MCF 10A (cell line): ENCODE measurements at regions not wholly inside any gene's neighbourhood (a gene's known extent, or its start where the extent isn't known, plus 50 kb on each side); places are given as distances from the start of the nearest gene placed in this dataset.
A peak's percentile ranks its signal among the peaks of the same experiment; 100 is the strongest.

Experiments used
- BruUV-seq: library from RNA; stranded (reverse); fragments of 400-500 nt; replicated peaks from 2 replicates; lab custom pipeline; 2021; lab: Mats Ljungman, UMichigan
- CTCF ChIA-PET: fragments of 300-600 bp; sonication (Branson Sonifier 250); formaldehyde crosslinking; extraction: SDS; loops from one replicate; lab custom pipeline; 2021; ENCODE audit warnings: antibody characterized with exemption, inconsistent platforms; lab: Yijun Ruan, JAX
- POLR2A ChIA-PET: fragments of 300-600, 350-650 bp; sonication (Branson Sonifier 250); formaldehyde crosslinking; extraction: SDS; loops from one replicate; lab custom pipeline; 2020; ENCODE audit warnings: antibody characterized with exemption, inconsistent platforms; lab: Yijun Ruan, JAX
- DNase-seq: peaks from one replicate; pipeline ENCODE4 v3.0.0-alpha.2; 2018; ENCODE audit not compliant: unreplicated experiment
- H3K27ac Mint-ChIP-seq: one replicate; pipeline ENCODE4 v1.8.0; 2022; ENCODE audit warnings: mild to moderate bottlenecking, low read depth, mixed read lengths; ENCODE audit not compliant: unreplicated experiment
- H3K27me3 Mint-ChIP-seq: one replicate; pipeline ENCODE4 v1.8.0; 2022; ENCODE audit warnings: mixed read lengths; ENCODE audit not compliant: insufficient read depth, unreplicated experiment
- H3K36me3 Mint-ChIP-seq: one replicate; pipeline ENCODE4 v1.8.0; 2022; ENCODE audit warnings: mild to moderate bottlenecking, moderate library complexity, mixed read lengths; ENCODE audit not compliant: insufficient read depth, unreplicated experiment
- H3K4me1 Mint-ChIP-seq: one replicate; pipeline ENCODE4 v1.8.0; 2022; ENCODE audit warnings: mixed read lengths; ENCODE audit not compliant: insufficient read depth, unreplicated experiment
- H3K4me3 Mint-ChIP-seq: one replicate; pipeline ENCODE4 v1.8.0; 2022; ENCODE audit warnings: mild to moderate bottlenecking, moderate library complexity, mixed read lengths; ENCODE audit not compliant: unreplicated experiment
- H3K9me3 Mint-ChIP-seq: one replicate; pipeline ENCODE4 v1.8.0; 2022; ENCODE audit warnings: mixed read lengths; ENCODE audit not compliant: unreplicated experiment
- intact Hi-C: fragments of 100-400 bp; cut with micrococcal nuclease; formaldehyde crosslinking; loops from 2 replicates; pipeline ENCODE4 v1.14.1; 2022
- TF ChIP-seq, protein P1 (sequence below): fragments of 200-600 bp; IDR thresholded peaks from one replicate; pipeline ENCODE4 v1.8.0; 2022; ENCODE audit warnings: antibody characterized with exemption, mild to moderate bottlenecking; ENCODE audit not compliant: unreplicated experiment

DNA sequence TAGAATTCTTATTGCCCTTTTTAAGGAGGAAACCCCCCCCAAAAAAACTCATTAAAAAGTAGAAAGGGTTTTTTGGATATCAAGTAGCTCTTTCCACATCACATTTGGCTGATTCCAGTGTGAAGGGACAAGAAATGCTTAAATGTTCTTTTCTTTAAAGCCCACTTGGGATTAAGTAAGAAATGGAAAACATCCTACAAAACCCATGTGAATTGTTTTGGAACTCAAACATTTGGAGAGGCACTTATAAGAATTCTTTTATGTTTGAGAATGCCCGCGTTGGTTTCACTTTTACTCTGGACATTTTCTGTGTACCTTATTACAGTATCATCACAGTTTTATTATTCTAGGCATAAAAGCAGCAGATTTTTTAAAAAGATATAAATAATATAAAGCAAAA lies 301.1 kb upstream of the ACTBL2 start:
- intact Hi-C loops, result no loop called here
- H3K36me3 Mint-ChIP-seq, result no peaks in the 10 kb centered on the region
- CTCF ChIA-PET, result interaction anchor here (0.9 to 1.3 kb wide), 4 partner anchors 133 to 678 kb away, joined by 3 read pairs; partner anchors contain the start of gene PLK2
- peak overlapping the region; percentile 23 for H3K27ac Mint-ChIP-seq
- peaks cover 6% of the 10 kb centered on the region for H3K4me1 Mint-ChIP-seq
- H3K27me3 Mint-ChIP-seq, result no peaks in the 10 kb centered on the region
- TF ChIP-seq, protein P1, sequence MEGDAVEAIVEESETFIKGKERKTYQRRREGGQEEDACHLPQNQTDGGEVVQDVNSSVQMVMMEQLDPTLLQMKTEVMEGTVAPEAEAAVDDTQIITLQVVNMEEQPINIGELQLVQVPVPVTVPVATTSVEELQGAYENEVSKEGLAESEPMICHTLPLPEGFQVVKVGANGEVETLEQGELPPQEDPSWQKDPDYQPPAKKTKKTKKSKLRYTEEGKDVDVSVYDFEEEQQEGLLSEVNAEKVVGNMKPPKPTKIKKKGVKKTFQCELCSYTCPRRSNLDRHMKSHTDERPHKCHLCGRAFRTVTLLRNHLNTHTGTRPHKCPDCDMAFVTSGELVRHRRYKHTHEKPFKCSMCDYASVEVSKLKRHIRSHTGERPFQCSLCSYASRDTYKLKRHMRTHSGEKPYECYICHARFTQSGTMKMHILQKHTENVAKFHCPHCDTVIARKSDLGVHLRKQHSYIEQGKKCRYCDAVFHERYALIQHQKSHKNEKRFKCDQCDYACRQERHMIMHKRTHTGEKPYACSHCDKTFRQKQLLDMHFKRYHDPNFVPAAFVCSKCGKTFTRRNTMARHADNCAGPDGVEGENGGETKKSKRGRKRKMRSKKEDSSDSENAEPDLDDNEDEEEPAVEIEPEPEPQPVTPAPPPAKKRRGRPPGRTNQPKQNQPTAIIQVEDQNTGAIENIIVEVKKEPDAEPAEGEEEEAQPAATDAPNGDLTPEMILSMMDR, result no peak
- no TSS peak for BruUV-seq
- no peak for DNase-seq
- POLR2A ChIA-PET, result interaction anchor here (0.7 to 1.4 kb wide), 7 partner anchors 37 to 678 kb away, joined by 3 to 5 read pairs (median 4); no protein-coding TSS in a partner anchor
- H3K9me3 Mint-ChIP-seq, result no peaks in the 10 kb centered on the region
- H3K4me3 Mint-ChIP-seq, result no peak overlapping the region

DNA sequence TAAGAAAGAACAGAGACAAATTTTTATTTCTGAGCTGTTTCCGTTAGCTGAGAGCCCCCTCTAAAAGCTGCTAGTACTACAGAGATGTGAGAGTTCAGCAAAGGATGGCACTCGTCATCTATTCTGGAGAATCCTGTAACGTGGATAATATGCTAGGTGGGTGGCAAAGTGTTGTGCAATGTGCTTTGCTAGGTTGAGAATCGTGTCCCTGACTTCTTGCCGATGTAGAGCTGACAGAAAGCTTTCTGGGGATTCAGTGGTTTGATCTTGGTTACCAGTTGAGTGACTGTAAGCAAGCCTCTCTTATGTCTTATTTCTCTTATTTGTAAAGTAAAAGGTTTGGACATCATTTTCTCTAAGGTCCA lies 298.3 kb upstream of the ACTBL2 start:
- Mint-ChIP-seq H3K4me3 (no peak overlapping the region), H3K27me3 (no peaks in the 10 kb centered on the region), H3K27ac (peak overlapping the region; percentile 60), H3K36me3 (no peaks in the 10 kb centered on the region), H3K4me1 (peaks cover 6% of the 10 kb centered on the region), H3K9me3 (no peaks in the 10 kb centered on the region)
- BruUV-seq, result no TSS peak
- ChIA-PET POLR2A (interaction anchor here (0.8 kb wide), 1 partner anchor 679 kb away, joined by 3 read pairs; the partner anchor contains the start of gene PLK2), CTCF (interaction anchor here (0.7 to 8.3 kb wide), 8 partner anchors 8 to 682 kb away, joined by 3 to 151 read pairs (median 42); partner anchors contain the start of gene PLK2)
- intact Hi-C loops, result no loop called here
- no peak for DNase-seq
- TF ChIP-seq, protein P1, result no peak

DNA sequence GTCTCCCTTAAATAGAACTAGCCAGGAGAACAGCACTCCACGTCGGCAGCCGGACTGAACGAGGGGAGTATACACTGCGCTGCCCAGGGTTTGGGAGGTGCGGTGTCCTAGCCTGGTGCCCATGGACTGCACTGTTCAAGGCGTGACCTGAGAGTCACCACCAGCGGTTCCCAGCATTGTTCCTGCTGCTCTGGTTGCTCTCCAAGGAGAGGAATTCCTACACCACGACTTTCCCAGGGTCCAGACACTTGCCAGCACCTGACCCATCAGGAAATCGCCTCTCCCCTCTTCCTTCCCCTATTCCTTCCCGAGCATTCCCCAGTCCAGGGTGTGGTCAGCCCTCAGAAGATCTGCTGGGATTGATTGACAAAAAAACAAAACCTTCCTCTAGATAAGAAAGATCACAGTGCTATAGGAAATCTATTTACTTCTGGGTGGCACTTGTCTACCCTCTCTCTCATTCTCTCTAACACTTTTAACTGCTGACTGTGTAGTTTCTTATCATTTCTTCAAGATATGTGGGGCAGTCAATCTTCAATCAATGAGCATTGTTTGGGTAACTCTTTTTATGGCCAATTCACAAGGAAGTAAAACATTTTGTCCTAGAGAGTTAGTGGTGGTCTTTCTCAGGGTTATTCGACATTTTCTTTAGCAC lies 297.8 kb upstream of the ACTBL2 start:
- Mint-ChIP-seq H3K4me3 (no peak overlapping the region), H3K9me3 (no peaks in the 10 kb centered on the region), H3K4me1 (peaks cover 6% of the 10 kb centered on the region), H3K27ac (peak overlapping the region; percentile 60), H3K27me3 (no peaks in the 10 kb centered on the region), H3K36me3 (no peaks in the 10 kb centered on the region)
- ChIA-PET CTCF (interaction anchor here (1.0 to 8.3 kb wide), 15 partner anchors 8 to 682 kb away, joined by 3 to 151 read pairs (median 18); partner anchors contain the start of gene PLK2), POLR2A (interaction anchor here (0.8 to 5.4 kb wide), 7 partner anchors 24 to 682 kb away, joined by 3 to 57 read pairs (median 5); partner anchors contain the start of gene PLK2)
- TF ChIP-seq, protein P1, result no peak
- no peak for DNase-seq
- intact Hi-C loops, result no loop called here
- BruUV-seq, result no TSS peak

DNA sequence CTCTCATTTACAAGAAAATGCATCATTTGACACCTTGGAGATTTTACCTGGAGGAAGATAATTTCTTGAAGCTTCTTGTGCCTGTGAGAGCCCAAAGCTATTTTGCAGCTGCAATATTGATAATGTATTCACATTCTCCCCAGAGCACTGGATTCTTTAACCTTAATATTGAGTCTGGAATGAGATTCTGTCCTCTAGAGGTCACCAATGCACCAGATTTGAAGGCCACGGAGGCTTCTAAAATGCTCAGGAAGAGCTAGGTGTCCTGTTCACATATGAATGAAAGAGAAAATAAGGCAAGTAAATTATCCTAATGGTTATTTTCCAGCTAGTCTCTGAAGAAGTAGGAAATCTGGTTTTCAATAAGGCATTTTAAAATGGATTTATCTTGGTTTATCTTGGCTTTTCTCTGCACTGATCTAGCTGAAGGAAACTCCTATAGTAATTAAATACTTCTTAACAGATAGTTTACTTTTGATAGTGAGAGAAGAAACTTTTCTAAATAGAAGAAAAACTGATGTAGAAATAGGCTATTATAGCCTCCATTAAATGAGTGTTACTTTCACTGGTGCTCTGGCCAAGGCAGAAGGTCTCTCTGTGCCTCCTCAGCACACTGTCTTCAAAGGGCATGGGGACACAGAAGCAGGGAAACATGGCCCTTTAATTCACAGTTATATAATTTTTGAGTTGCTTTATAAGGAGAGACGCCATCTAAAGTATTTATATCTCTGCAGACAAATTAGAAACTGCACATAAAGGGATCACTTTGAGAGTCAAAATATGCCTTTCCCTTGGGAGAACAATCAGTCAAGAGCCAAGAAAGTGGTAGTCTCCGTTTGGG lies 297.0 kb upstream of the ACTBL2 start:
- no peaks in the 10 kb centered on the region for H3K27me3 Mint-ChIP-seq
- DNase-seq, result peak; percentile 78
- no peaks in the 10 kb centered on the region for H3K36me3 Mint-ChIP-seq
- intact Hi-C loops, result loop anchor here (1.0 kb wide), 5 partner anchors 110 to 681 kb away; partner anchors contain the start of gene PLK2
- H3K4me3 Mint-ChIP-seq, result no peak overlapping the region
- no TSS peak for BruUV-seq
- ChIA-PET CTCF (interaction anchor here (0.6 to 8.3 kb wide), 69 partner anchors 9 to 1073 kb away, joined by 3 to 151 read pairs (median 4); partner anchors contain the start of gene PLK2), POLR2A (interaction anchor here (0.6 to 5.4 kb wide), 13 partner anchors 24 to 683 kb away, joined by 3 to 57 read pairs (median 5); partner anchors contain the start of gene PLK2)
- H3K9me3 Mint-ChIP-seq, result no peaks in the 10 kb centered on the region
- peaks cover 6% of the 10 kb centered on the region for H3K4me1 Mint-ChIP-seq
- TF ChIP-seq, protein P1, result peak; percentile 64
- no peak overlapping the region for H3K27ac Mint-ChIP-seq
